Astrocyte of the spinal cord (primary cell): ENCODE measurements at regions not wholly inside any gene's neighbourhood (a gene's known extent, or its start where the extent isn't known, plus 50 kb on each side); places are given as distances from the start of the nearest gene placed in this dataset.

Experiments used
- DNase-seq: peaks from one replicate; pipeline ENCODE4 v3.0.0; 2011; ENCODE audit warnings: low read depth, low spot score
- H3K4me3 ChIP-seq: 2 replicates; pipeline ENCODE4 v1.5.1; 2011; ENCODE audit warnings: low read depth, mild to moderate bottlenecking, low read length, moderate library complexity
- CTCF ChIP-seq: IDR thresholded peaks from 2 replicates; pipeline ENCODE4 v1.5.1; 2012; ENCODE audit warnings: low read depth, mild to moderate bottlenecking, low read length, inconsistent platforms
- in situ Hi-C: cut with HindIII; loops from 2 replicates; pipeline ENCODE4 v1.10.0; 2017; ENCODE audit warnings: low sequenced_read_pairs

DNA sequence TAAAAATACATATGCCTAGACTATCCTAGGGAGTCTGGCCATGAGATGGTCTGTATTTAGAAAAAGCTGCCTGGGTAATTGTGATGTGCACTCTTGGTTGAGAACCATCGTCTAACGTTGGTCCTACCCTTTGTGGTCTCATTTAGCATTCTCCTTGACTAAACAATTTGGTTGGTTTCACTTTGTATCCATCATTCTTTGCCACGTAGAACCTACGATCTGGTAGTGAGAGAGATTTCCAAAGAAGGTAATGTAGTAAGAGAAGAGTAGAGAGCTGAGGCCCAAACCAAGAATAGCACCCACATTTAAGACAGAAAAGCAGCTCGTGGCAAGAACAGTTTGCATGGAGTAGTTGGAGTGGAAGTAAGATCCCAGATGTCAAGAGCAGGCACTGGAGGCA lies 219.8 kb downstream of the TMEM200A start:
- in situ Hi-C loops, result no loop called here
- TF ChIP-seq CTCF, result no peak
- no peak overlapping the region for H3K4me3 ChIP-seq
- DNase-seq, result no peak

GRCh38 chr6:130587778-130588520 lies 222.1 kb downstream of the TMEM200A start:
- no peak for TF ChIP-seq CTCF
- DNase-seq, result peak; percentile 79
- in situ Hi-C loops, result no loop called here
- H3K4me3 ChIP-seq, result no peak overlapping the region

DNA sequence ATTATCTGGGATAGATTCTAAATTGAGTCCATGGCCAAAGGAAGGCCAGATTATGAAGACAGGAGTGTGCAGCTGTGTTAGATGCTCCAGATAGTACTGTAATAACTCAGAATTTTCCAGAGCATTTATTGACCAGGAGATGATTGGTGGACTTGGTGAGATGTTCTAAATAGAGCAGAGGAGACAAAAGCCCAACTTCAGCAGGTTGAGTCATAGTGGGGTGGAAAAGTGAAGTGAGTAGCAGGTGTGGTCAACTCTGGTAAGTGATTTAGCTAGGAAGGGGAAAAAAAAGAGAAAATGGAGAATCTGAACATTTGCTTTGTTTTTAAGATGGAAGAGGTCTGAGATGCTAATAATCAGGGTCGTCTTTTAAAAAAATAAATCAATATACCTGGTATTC lies 227.4 kb downstream of the TMEM200A start:
- in situ Hi-C loops, result no loop called here
- DNase-seq, result no peak

GRCh38 chr6:130593948-130594347 lies 228.1 kb downstream of the TMEM200A start:
- H3K4me3 ChIP-seq, result no peak overlapping the region
- no peak for TF ChIP-seq CTCF
- DNase-seq, result no peak
- in situ Hi-C loops, result no loop called here

More for the DNA sequence above, 227.4 kb downstream of the TMEM200A start:
- no peak for TF ChIP-seq CTCF
- no peak overlapping the region for H3K4me3 ChIP-seq

- H3K4me3 ChIP-seq, result no peak overlapping the region
- no peak for TF ChIP-seq CTCF
- in situ Hi-C loops, result no loop called here
- DNase-seq, result peak; percentile 43
Measured at GRCh38 chr6:130598021-130598989, 228.9 kb upstream of the SMLR1 start.

DNA sequence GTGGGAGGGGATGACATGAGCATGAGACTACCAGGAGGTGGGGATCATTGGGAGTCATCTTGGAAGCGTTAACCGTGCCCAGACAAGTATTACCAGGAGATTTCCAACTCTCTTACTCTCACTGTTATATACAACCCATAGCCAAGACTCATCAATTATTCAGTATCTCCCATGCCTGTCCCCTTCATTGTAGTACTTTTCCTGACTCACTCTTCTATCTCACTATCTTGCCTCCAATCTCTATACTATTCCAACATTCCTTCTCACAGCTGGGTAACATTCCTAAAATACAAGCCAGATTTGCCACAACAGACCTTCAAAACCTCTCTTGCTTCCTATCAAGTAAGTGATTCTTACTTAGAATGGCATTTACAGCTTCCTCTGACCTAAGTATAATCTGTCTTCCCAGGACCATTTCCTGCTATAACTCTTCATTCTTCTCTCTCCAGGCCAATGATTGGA lies 226.3 kb upstream of the SMLR1 start:
- in situ Hi-C loops, result no loop called here
- no peak for TF ChIP-seq CTCF
- H3K4me3 ChIP-seq, result no peak overlapping the region

More for the DNA sequence above, 226.3 kb upstream of the SMLR1 start:
- DNase-seq, result peak; percentile 79
